ENCODE measurements at regions not wholly inside any gene's neighbourhood (a gene's known extent, or its start where the extent isn't known, plus 50 kb on each side); places are given as distances from the start of the nearest gene placed in this dataset.

DNA sequence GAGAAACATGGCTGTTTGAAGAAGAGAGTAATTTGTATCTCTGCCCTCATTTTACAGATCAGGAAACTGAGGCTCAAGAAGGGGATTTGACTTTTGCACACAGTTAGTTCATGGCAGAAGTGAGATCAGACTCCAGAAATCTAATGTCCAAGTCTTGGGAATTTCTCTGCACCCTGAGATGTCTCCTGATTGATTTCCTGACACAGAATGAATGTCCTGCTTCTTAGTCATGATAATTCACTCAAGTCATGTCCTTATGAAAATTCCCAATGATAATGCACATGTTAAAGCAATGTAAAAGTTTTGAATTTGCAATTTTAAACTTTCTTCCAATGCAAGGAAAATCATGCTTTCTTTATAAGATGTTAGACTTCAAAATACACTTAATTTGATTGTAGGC is 105.9 kb downstream of the ACKR3 start:
- TF ChIP-seq, protein P1, sequence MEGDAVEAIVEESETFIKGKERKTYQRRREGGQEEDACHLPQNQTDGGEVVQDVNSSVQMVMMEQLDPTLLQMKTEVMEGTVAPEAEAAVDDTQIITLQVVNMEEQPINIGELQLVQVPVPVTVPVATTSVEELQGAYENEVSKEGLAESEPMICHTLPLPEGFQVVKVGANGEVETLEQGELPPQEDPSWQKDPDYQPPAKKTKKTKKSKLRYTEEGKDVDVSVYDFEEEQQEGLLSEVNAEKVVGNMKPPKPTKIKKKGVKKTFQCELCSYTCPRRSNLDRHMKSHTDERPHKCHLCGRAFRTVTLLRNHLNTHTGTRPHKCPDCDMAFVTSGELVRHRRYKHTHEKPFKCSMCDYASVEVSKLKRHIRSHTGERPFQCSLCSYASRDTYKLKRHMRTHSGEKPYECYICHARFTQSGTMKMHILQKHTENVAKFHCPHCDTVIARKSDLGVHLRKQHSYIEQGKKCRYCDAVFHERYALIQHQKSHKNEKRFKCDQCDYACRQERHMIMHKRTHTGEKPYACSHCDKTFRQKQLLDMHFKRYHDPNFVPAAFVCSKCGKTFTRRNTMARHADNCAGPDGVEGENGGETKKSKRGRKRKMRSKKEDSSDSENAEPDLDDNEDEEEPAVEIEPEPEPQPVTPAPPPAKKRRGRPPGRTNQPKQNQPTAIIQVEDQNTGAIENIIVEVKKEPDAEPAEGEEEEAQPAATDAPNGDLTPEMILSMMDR (IDR thresholded peaks at IDR 0.05; ENCODE audit: poor library complexity), result no peak
- TF ChIP-seq EZH2 (IDR thresholded peaks at IDR 0.05; ENCODE audit: borderline replicate concordance), result no peak
